MCF 10A (cell line): ENCODE measurements at regions not wholly inside any gene's neighbourhood (a gene's known extent, or its start where the extent isn't known, plus 50 kb on each side); places are given as distances from the start of the nearest gene placed in this dataset.

Source experiments
- BruUV-seq: library from RNA; stranded (reverse); fragments of 400-500 nt; replicated peaks from 2 replicates; lab custom pipeline; 2021; lab: Mats Ljungman, UMichigan
- CTCF ChIA-PET: fragments of 300-600 bp; sonication (Branson Sonifier 250); formaldehyde crosslinking; extraction: SDS; loops from one replicate; lab custom pipeline; 2021; ENCODE audit warnings: antibody characterized with exemption, inconsistent platforms; lab: Yijun Ruan, JAX
- POLR2A ChIA-PET: fragments of 300-600, 350-650 bp; sonication (Branson Sonifier 250); formaldehyde crosslinking; extraction: SDS; loops from one replicate; lab custom pipeline; 2020; ENCODE audit warnings: antibody characterized with exemption, inconsistent platforms; lab: Yijun Ruan, JAX
- DNase-seq: peaks from one replicate; pipeline ENCODE4 v3.0.0-alpha.2; 2018; ENCODE audit not compliant: unreplicated experiment
- H3K27ac Mint-ChIP-seq: one replicate; pipeline ENCODE4 v1.8.0; 2022; ENCODE audit warnings: mild to moderate bottlenecking, low read depth, mixed read lengths; ENCODE audit not compliant: unreplicated experiment
- H3K27me3 Mint-ChIP-seq: one replicate; pipeline ENCODE4 v1.8.0; 2022; ENCODE audit warnings: mixed read lengths; ENCODE audit not compliant: insufficient read depth, unreplicated experiment
- H3K36me3 Mint-ChIP-seq: one replicate; pipeline ENCODE4 v1.8.0; 2022; ENCODE audit warnings: mild to moderate bottlenecking, moderate library complexity, mixed read lengths; ENCODE audit not compliant: insufficient read depth, unreplicated experiment
- H3K4me1 Mint-ChIP-seq: one replicate; pipeline ENCODE4 v1.8.0; 2022; ENCODE audit warnings: mixed read lengths; ENCODE audit not compliant: insufficient read depth, unreplicated experiment
- H3K4me3 Mint-ChIP-seq: one replicate; pipeline ENCODE4 v1.8.0; 2022; ENCODE audit warnings: mild to moderate bottlenecking, moderate library complexity, mixed read lengths; ENCODE audit not compliant: unreplicated experiment
- H3K9me3 Mint-ChIP-seq: one replicate; pipeline ENCODE4 v1.8.0; 2022; ENCODE audit warnings: mixed read lengths; ENCODE audit not compliant: unreplicated experiment
- CTCF ChIP-seq: fragments of 200-600 bp; IDR thresholded peaks from one replicate; pipeline ENCODE4 v1.8.0; 2022; ENCODE audit warnings: antibody characterized with exemption, mild to moderate bottlenecking; ENCODE audit not compliant: unreplicated experiment
- intact Hi-C: fragments of 100-400 bp; cut with micrococcal nuclease; formaldehyde crosslinking; loops from 2 replicates; pipeline ENCODE4 v1.14.1; 2022

- ChIA-PET POLR2A (no interaction called here), CTCF (no interaction called here)
- Mint-ChIP-seq H3K4me3 (no peak overlapping the region), H3K36me3 (no peaks in the 10 kb centered on the region), H3K4me1 (no peaks in the 10 kb centered on the region), H3K27ac (no peak overlapping the region), H3K27me3 (peaks cover 18% of the 10 kb centered on the region), H3K9me3 (no peaks in the 10 kb centered on the region)
- no TSS peak for BruUV-seq
- intact Hi-C loops: no loop called here
- no peak for DNase-seq
- TF ChIP-seq CTCF: no peak
Observed at GRCh38 chr6:94099072-94099471, 679.7 kb upstream of the EPHA7 start.

- CTCF ChIA-PET: no interaction called here
- no TSS peak for BruUV-seq
- POLR2A ChIA-PET: no interaction called here
- Mint-ChIP-seq H3K4me1 (no peaks in the 10 kb centered on the region), H3K27me3 (peaks cover 47% of the 10 kb centered on the region), H3K9me3 (no peaks in the 10 kb centered on the region), H3K27ac (no peak overlapping the region), H3K36me3 (no peaks in the 10 kb centered on the region), H3K4me3 (no peak overlapping the region)
- intact Hi-C loops: no loop called here
- no peak for DNase-seq
- no peak for TF ChIP-seq CTCF
Observed at GRCh38 chr6:94095961-94096360, 676.6 kb upstream of the EPHA7 start.

- intact Hi-C loops: no loop called here
- peaks cover 81% of the 10 kb centered on the region for H3K27me3 Mint-ChIP-seq
- no peak for DNase-seq
- no peaks in the 10 kb centered on the region for H3K9me3 Mint-ChIP-seq
- no peak for TF ChIP-seq CTCF
- H3K27ac Mint-ChIP-seq: no peak overlapping the region
- POLR2A ChIA-PET: no interaction called here
- no peak overlapping the region for H3K4me3 Mint-ChIP-seq
- no peaks in the 10 kb centered on the region for H3K36me3 Mint-ChIP-seq
- CTCF ChIA-PET: interaction anchor here (0.6 kb wide), 1 partner anchor 11 kb away, joined by 3 read pairs; no protein-coding TSS in a partner anchor
- BruUV-seq: no TSS peak
- H3K4me1 Mint-ChIP-seq: no peaks in the 10 kb centered on the region
Observed at GRCh38 chr6:94089941-94090340, 670.6 kb upstream of the EPHA7 start.

GRCh38 chr6:94088870-94089269 lies 669.5 kb upstream of the EPHA7 start:
- no TSS peak for BruUV-seq
- Mint-ChIP-seq H3K27me3 (peaks cover 81% of the 10 kb centered on the region), H3K4me3 (no peak overlapping the region), H3K36me3 (no peaks in the 10 kb centered on the region), H3K9me3 (no peaks in the 10 kb centered on the region), H3K4me1 (no peaks in the 10 kb centered on the region), H3K27ac (no peak overlapping the region)
- POLR2A ChIA-PET: no interaction called here
- CTCF ChIA-PET: interaction anchor here (0.7 kb wide), 1 partner anchor 649 kb away, joined by 3 read pairs; no protein-coding TSS in a partner anchor
- TF ChIP-seq CTCF: no peak
- DNase-seq: no peak
- intact Hi-C loops: no loop called here
